Hepatocyte (in vitro differentiated cells): ENCODE measurements at regions not wholly inside any gene's neighbourhood (a gene's known extent, or its start where the extent isn't known, plus 50 kb on each side); places are given as distances from the start of the nearest gene placed in this dataset.

ENCODE experiments used
- EZH2 ChIP-seq: fragments of 200-600 bp; sonication (generic); IDR thresholded peaks from 2 replicates; pipeline ENCODE4 v1.6.1; 2016; ENCODE audit warnings: antibody characterized with exemption, mild to moderate bottlenecking, borderline replicate concordance
- EZH2phosphoT487 ChIP-seq: fragments of 200-600 bp; sonication (generic); IDR thresholded peaks from one replicate; pipeline ENCODE4 v1.6.1; 2018; ENCODE audit warnings: antibody characterized with exemption, mild to moderate bottlenecking, low read depth, moderate library complexity; ENCODE audit not compliant: unreplicated experiment, severe bottlenecking
- TF ChIP-seq, protein P1 (sequence below): fragments of 200-600 bp; sonication (generic); IDR thresholded peaks from 2 replicates; pipeline ENCODE4 v1.5.1; 2016; ENCODE audit warnings: antibody characterized with exemption, mild to moderate bottlenecking; ENCODE audit not compliant: poor library complexity

DNA sequence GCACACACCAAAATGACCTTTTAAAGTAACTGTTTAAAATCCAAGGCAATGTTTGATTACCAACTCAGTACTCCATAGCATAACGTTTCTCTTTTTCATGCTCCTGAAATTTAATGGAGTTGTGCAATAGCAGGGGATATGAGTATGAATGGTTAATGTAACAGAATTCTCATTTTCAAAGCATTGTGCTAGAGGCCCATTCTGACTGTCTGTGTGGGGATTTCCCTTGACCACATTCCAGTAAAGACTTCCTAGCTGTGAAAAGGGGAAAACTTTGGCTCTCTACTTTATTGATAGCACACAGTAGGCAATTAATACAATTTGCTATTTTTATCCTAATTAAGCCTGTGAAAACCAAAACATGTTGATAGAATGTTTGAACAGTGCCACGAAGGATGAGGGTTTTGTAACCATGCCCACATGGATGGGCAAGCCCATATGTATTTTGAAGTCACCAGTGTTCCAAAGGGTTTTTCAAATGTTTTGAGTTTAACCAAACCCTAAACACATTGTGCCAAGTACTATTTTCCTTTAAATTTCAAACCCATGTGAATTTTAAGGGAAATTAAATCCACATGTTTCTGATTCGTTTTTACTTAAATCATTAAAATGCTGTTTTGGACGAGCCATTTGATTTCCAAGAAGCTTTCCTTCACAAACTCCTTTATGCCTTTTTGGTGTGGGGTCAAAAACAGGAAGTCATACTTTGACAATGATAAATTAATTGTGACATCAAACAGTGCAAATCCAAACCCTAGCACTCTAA is 261.2 kb downstream of the SHOX2 start:
- TF ChIP-seq, protein P1, sequence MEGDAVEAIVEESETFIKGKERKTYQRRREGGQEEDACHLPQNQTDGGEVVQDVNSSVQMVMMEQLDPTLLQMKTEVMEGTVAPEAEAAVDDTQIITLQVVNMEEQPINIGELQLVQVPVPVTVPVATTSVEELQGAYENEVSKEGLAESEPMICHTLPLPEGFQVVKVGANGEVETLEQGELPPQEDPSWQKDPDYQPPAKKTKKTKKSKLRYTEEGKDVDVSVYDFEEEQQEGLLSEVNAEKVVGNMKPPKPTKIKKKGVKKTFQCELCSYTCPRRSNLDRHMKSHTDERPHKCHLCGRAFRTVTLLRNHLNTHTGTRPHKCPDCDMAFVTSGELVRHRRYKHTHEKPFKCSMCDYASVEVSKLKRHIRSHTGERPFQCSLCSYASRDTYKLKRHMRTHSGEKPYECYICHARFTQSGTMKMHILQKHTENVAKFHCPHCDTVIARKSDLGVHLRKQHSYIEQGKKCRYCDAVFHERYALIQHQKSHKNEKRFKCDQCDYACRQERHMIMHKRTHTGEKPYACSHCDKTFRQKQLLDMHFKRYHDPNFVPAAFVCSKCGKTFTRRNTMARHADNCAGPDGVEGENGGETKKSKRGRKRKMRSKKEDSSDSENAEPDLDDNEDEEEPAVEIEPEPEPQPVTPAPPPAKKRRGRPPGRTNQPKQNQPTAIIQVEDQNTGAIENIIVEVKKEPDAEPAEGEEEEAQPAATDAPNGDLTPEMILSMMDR: no peak
- no peak for TF ChIP-seq EZH2
- TF ChIP-seq EZH2phosphoT487: no peak
